Epithelial cell of proximal tubule (primary cell): ENCODE measurements at regions not wholly inside any gene's neighbourhood (a gene's known extent, or its start where the extent isn't known, plus 50 kb on each side); places are given as distances from the start of the nearest gene placed in this dataset.

Experiments used
- DNase-seq: peaks from one replicate; pipeline ENCODE4 v3.0.0-alpha.2; 2011; ENCODE audit warnings: low read depth
- H3K4me3 ChIP-seq: 2 replicates; pipeline ENCODE4 v1.5.1; 2011; ENCODE audit warnings: low read depth, mild to moderate bottlenecking, low read length
- TF ChIP-seq, protein P1 (sequence below): conservative IDR thresholded peaks from 2 replicates; pipeline ENCODE4 v1.5.1; 2012; ENCODE audit warnings: low read depth, mild to moderate bottlenecking, low read length

GRCh38 chr3:5302661-5303060 is 115.2 kb downstream of the EDEM1 start:
- DNase-seq, result no peak
- no peak overlapping the region for H3K4me3 ChIP-seq
- TF ChIP-seq, protein P1, sequence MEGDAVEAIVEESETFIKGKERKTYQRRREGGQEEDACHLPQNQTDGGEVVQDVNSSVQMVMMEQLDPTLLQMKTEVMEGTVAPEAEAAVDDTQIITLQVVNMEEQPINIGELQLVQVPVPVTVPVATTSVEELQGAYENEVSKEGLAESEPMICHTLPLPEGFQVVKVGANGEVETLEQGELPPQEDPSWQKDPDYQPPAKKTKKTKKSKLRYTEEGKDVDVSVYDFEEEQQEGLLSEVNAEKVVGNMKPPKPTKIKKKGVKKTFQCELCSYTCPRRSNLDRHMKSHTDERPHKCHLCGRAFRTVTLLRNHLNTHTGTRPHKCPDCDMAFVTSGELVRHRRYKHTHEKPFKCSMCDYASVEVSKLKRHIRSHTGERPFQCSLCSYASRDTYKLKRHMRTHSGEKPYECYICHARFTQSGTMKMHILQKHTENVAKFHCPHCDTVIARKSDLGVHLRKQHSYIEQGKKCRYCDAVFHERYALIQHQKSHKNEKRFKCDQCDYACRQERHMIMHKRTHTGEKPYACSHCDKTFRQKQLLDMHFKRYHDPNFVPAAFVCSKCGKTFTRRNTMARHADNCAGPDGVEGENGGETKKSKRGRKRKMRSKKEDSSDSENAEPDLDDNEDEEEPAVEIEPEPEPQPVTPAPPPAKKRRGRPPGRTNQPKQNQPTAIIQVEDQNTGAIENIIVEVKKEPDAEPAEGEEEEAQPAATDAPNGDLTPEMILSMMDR, result no peak

GRCh38 chr3:5304188-5304587 is 116.7 kb downstream of the EDEM1 start:
- TF ChIP-seq, protein P1, result no peak
- H3K4me3 ChIP-seq, result no peak overlapping the region
- DNase-seq, result no peak

- TF ChIP-seq, protein P1, result peak; percentile 83
- DNase-seq, result no peak
- H3K4me3 ChIP-seq, result no peak overlapping the region
Observed at GRCh38 chr3:5304789-5305683, 117.5 kb downstream of the EDEM1 start.

GRCh38 chr3:5305684-5305989 is 118.1 kb downstream of the EDEM1 start:
- TF ChIP-seq, protein P1, result no peak
- H3K4me3 ChIP-seq, result no peak overlapping the region
- DNase-seq, result no peak

DNA sequence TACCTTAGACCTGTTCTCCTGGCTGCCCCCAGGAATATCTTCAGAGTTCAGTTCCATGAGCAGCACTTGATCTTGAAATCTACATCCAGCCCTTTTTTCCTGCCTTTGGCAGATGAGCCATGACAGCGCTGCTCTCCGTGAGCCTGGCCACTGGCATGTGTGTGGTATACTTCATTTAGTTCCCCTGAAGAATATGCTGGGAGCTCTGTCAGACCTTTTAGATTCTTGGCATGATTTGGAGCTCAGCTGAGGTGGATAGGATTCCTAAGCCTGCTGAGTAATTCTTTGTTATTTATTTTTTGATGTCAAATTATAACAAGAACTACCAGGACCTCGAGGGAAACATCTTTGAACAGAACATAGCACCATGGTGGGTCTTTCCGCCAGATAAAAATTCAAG is 121.7 kb downstream of the EDEM1 start:
- TF ChIP-seq, protein P1, result no peak
- DNase-seq, result no peak
- no peak overlapping the region for H3K4me3 ChIP-seq

GRCh38 chr3:5309602-5310001 is 122.1 kb downstream of the EDEM1 start:
- no peak for DNase-seq
- TF ChIP-seq, protein P1, result no peak

DNA sequence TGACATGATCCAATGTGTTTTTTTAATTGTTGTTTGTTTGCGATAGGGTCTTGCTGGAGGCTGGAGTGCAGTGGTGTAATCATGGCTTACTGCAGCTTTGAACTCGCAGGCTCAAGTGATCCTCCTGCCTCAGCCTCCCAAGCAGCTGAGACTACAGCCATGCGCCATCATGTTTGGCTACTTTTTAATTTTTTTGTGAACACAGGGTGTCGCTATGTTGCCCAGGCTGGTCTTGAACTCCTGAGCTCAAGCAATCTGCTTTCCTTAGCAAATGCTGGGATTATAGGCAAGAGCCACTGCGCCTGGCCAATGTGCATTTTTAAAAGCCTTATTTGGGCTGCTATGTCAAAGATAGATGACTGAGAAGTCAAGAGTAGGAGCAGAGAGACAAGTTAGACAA is 123.0 kb downstream of the EDEM1 start:
- H3K4me3 ChIP-seq, result no peak overlapping the region
- TF ChIP-seq, protein P1, result no peak
- no peak for DNase-seq

More at GRCh38 chr3:5309602-5310001, 122.1 kb downstream of the EDEM1 start:
- H3K4me3 ChIP-seq, result no peak overlapping the region
